NB4 (cell line): ENCODE measurements at regions not wholly inside any gene's neighbourhood (a gene's known extent, or its start where the extent isn't known, plus 50 kb on each side); places are given as distances from the start of the nearest gene placed in this dataset.

Source experiments
- CTCF ChIP-seq: IDR thresholded peaks from one replicate; pipeline ENCODE4 v1.5.1; 2012; ENCODE audit warnings: low read depth, low read length
- POLR2A ChIP-seq: IDR thresholded peaks from 2 replicates; pipeline ENCODE4 v1.6.1; 2011; ENCODE audit warnings: mild to moderate bottlenecking; ENCODE audit not compliant: insufficient read length; ENCODE audit errors: extremely low read depth

DNA sequence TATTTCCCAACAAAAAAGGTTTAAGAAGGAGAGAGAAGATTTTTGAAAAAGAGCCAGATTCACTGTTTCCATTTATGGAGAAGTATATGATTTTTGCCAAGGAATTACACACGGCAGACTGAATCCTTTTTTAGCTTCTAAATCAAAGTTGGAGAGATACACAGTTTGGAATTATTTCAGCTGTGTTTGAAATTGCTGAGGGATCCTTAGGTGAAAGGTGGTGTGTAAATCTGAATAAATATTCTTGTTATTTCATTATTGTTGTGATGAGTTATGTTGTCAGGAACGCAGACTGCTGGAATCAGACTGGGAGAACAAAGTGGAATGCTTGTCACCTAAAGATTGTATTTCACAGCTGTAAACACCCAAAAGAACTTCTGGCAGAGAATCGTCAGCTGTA, 168.5 kb upstream of the AKIRIN2 start:
- TF ChIP-seq POLR2A, result no peak
- TF ChIP-seq CTCF, result no peak
